ENCODE measurements at regions not wholly inside any gene's neighbourhood (a gene's known extent, or its start where the extent isn't known, plus 50 kb on each side); places are given as distances from the start of the nearest gene placed in this dataset.

- Histone ChIP-seq H2AFZ (ENCODE audit: low read length) (no peak overlapping the region), H3K79me2 (ENCODE audit: insufficient read depth, low read length) (no peaks in the 10 kb centered on the region), H3K9me2 (ENCODE audit: low read depth, low read length) (no peaks in the 10 kb centered on the region), H3K27ac (ENCODE audit: low read depth, low read length, poor library complexity, severe bottlenecking) (no peak overlapping the region), H3K4me3 (ENCODE audit: low read depth, low read length, poor library complexity, severe bottlenecking) (no peak overlapping the region), H3K9me3 (ENCODE audit: low read length) (no peaks in the 10 kb centered on the region), H3K27me3 (ENCODE audit: insufficient read depth, low read length) (no peaks in the 10 kb centered on the region), H4K20me1 (ENCODE audit: insufficient read depth, low read length) (no peaks in the 10 kb centered on the region), H3F3A (ENCODE audit: insufficient read depth, low read length) (no peaks in the 10 kb centered on the region), H3K4me1 (ENCODE audit: insufficient read depth, low read length, severe bottlenecking) (peaks cover 6% of the 10 kb centered on the region), H3K36me3 (ENCODE audit: insufficient read depth, low read length) (no peaks in the 10 kb centered on the region), H3K4me2 (ENCODE audit: low read length) (no peak overlapping the region), H3K9ac (ENCODE audit: low read length) (no peak overlapping the region)
- TF ChIP-seq EZH2 (IDR thresholded peaks at IDR 0.05; ENCODE audit: borderline replicate concordance, low read length) (no peak), CTCF (IDR thresholded peaks at IDR 0.05; ENCODE audit: low read length) (no peak)
Observed at GRCh38 chr3:154778057-154778456, 302.1 kb upstream of the MME start.

GRCh38 chr3:154776549-154777225 is 303.4 kb upstream of the MME start:
- Histone ChIP-seq H3K27ac (ENCODE audit: low read depth, low read length, poor library complexity, severe bottlenecking) (no peak overlapping the region), H2AFZ (ENCODE audit: low read length) (no peak overlapping the region), H3K79me2 (ENCODE audit: insufficient read depth, low read length) (no peaks in the 10 kb centered on the region), H3K36me3 (ENCODE audit: insufficient read depth, low read length) (no peaks in the 10 kb centered on the region), H3K4me2 (ENCODE audit: low read length) (no peak overlapping the region), H3K4me1 (ENCODE audit: insufficient read depth, low read length, severe bottlenecking) (peaks cover 6% of the 10 kb centered on the region), H3K4me3 (ENCODE audit: low read depth, low read length, poor library complexity, severe bottlenecking) (no peak overlapping the region), H3K9me3 (ENCODE audit: low read length) (no peaks in the 10 kb centered on the region), H3K27me3 (ENCODE audit: insufficient read depth, low read length) (no peaks in the 10 kb centered on the region), H3K9me2 (ENCODE audit: low read depth, low read length) (no peaks in the 10 kb centered on the region), H3K9ac (ENCODE audit: low read length) (no peak overlapping the region), H3F3A (ENCODE audit: insufficient read depth, low read length) (no peaks in the 10 kb centered on the region), H4K20me1 (ENCODE audit: insufficient read depth, low read length) (no peaks in the 10 kb centered on the region)
- TF ChIP-seq EZH2 (IDR thresholded peaks at IDR 0.05; ENCODE audit: borderline replicate concordance, low read length) (no peak), CTCF (IDR thresholded peaks at IDR 0.05; ENCODE audit: low read length) (no peak)

- no peak overlapping the region for H3K4me2 ChIP-seq (ENCODE audit: low read length)
Observed at GRCh38 chr3:154775821-154776548, 304.1 kb upstream of the MME start.

More at GRCh38 chr3:154775821-154776548, 304.1 kb upstream of the MME start:
- Histone ChIP-seq H3K9me2 (ENCODE audit: low read depth, low read length) (no peaks in the 10 kb centered on the region), H3K4me3 (ENCODE audit: low read depth, low read length, poor library complexity, severe bottlenecking) (no peak overlapping the region), H4K20me1 (ENCODE audit: insufficient read depth, low read length) (no peaks in the 10 kb centered on the region), H3K4me1 (ENCODE audit: insufficient read depth, low read length, severe bottlenecking) (peaks cover 6% of the 10 kb centered on the region), H3K36me3 (ENCODE audit: insufficient read depth, low read length) (no peaks in the 10 kb centered on the region), H3K9ac (ENCODE audit: low read length) (no peak overlapping the region), H3K79me2 (ENCODE audit: insufficient read depth, low read length) (no peaks in the 10 kb centered on the region), H3F3A (ENCODE audit: insufficient read depth, low read length) (no peaks in the 10 kb centered on the region), H3K27ac (ENCODE audit: low read depth, low read length, poor library complexity, severe bottlenecking) (no peak overlapping the region), H3K27me3 (ENCODE audit: insufficient read depth, low read length) (no peaks in the 10 kb centered on the region), H2AFZ (ENCODE audit: low read length) (no peak overlapping the region), H3K9me3 (ENCODE audit: low read length) (no peaks in the 10 kb centered on the region)
- no peak for TF ChIP-seq EZH2 (IDR thresholded peaks at IDR 0.05; ENCODE audit: borderline replicate concordance, low read length)
- TF ChIP-seq CTCF (IDR thresholded peaks at IDR 0.05; ENCODE audit: low read length) = no peak

Data from OCI-LY1 (cell line).